ENCODE measurements at regions not wholly inside any gene's neighbourhood (a gene's known extent, or its start where the extent isn't known, plus 50 kb on each side); places are given as distances from the start of the nearest gene placed in this dataset.

DNA sequence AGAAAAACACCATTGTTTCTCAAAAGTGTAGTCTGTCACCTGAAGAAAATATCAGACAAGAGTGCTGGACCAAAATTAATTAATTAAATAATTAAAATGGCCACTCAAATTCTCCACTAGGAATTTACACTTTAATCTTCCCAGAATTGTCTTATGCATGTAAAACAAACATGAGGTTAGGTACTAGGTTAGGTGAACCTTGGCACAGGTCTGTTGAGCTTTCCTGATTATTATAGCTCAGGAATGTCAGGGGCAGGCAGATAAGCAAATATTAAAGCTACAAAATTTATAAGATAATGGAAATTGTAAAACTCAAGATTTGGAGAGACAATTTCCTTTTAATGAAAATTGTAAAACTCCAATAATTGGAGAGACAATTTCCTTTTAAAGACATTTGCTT, 253.2 kb downstream of the BMP4 start:
- TF ChIP-seq, protein P1, sequence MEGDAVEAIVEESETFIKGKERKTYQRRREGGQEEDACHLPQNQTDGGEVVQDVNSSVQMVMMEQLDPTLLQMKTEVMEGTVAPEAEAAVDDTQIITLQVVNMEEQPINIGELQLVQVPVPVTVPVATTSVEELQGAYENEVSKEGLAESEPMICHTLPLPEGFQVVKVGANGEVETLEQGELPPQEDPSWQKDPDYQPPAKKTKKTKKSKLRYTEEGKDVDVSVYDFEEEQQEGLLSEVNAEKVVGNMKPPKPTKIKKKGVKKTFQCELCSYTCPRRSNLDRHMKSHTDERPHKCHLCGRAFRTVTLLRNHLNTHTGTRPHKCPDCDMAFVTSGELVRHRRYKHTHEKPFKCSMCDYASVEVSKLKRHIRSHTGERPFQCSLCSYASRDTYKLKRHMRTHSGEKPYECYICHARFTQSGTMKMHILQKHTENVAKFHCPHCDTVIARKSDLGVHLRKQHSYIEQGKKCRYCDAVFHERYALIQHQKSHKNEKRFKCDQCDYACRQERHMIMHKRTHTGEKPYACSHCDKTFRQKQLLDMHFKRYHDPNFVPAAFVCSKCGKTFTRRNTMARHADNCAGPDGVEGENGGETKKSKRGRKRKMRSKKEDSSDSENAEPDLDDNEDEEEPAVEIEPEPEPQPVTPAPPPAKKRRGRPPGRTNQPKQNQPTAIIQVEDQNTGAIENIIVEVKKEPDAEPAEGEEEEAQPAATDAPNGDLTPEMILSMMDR (conservative IDR thresholded peaks at IDR 0.05; ENCODE audit: low read depth in 2 of 2), result no peak
- TF ChIP-seq POLR2AphosphoS5 (IDR thresholded peaks at IDR 0.05; ENCODE audit: low read depth) (no peak), CREB1 (CRISPR knock-in tag; IDR thresholded peaks at IDR 0.05; ENCODE audit: low read depth) (no peak), EZH2phosphoT487 (IDR thresholded peaks at IDR 0.05; ENCODE audit: unreplicated experiment) (no peak), EZH2 (IDR thresholded peaks at IDR 0.05; ENCODE audit: low read depth, unreplicated experiment) (no peak)
- TF ChIP-seq, protein P2, sequence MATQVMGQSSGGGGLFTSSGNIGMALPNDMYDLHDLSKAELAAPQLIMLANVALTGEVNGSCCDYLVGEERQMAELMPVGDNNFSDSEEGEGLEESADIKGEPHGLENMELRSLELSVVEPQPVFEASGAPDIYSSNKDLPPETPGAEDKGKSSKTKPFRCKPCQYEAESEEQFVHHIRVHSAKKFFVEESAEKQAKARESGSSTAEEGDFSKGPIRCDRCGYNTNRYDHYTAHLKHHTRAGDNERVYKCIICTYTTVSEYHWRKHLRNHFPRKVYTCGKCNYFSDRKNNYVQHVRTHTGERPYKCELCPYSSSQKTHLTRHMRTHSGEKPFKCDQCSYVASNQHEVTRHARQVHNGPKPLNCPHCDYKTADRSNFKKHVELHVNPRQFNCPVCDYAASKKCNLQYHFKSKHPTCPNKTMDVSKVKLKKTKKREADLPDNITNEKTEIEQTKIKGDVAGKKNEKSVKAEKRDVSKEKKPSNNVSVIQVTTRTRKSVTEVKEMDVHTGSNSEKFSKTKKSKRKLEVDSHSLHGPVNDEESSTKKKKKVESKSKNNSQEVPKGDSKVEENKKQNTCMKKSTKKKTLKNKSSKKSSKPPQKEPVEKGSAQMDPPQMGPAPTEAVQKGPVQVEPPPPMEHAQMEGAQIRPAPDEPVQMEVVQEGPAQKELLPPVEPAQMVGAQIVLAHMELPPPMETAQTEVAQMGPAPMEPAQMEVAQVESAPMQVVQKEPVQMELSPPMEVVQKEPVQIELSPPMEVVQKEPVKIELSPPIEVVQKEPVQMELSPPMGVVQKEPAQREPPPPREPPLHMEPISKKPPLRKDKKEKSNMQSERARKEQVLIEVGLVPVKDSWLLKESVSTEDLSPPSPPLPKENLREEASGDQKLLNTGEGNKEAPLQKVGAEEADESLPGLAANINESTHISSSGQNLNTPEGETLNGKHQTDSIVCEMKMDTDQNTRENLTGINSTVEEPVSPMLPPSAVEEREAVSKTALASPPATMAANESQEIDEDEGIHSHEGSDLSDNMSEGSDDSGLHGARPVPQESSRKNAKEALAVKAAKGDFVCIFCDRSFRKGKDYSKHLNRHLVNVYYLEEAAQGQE (IDR thresholded peaks at IDR 0.05; ENCODE audit: unreplicated experiment), result no peak

All from GM23338 (cell line).